GM03348 (cell line): ENCODE measurements at regions not wholly inside any gene's neighbourhood (a gene's known extent, or its start where the extent isn't known, plus 50 kb on each side); places are given as distances from the start of the nearest gene placed in this dataset.

Source experiments
- DNase-seq: peaks from one replicate; pipeline ENCODE4 v3.0.0; 2012; ENCODE audit warnings: low spot score

DNA sequence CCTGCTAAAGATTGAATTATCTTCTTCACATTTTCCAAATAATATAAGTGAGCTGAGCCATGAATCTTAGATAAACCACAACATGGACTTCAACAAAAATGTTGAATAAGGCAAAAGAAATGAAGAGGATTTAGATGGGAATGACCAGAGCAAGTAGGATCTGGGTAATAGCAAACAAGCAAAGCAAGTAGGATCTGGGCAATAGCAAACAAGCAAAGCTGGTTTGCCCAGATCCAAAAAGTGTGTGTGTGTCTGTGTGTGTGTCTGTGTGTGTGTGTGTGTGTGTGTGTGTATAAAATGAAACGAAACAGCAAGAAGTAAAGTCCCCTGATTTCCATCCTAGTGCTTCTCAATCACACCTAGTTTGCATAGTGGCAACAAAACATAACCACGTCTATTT is 549.1 kb downstream of the RERGL start:
- no peak for DNase-seq

GRCh38 chr12:17528394-17528793 is 561.6 kb downstream of the RERGL start:
- no peak for DNase-seq

DNA sequence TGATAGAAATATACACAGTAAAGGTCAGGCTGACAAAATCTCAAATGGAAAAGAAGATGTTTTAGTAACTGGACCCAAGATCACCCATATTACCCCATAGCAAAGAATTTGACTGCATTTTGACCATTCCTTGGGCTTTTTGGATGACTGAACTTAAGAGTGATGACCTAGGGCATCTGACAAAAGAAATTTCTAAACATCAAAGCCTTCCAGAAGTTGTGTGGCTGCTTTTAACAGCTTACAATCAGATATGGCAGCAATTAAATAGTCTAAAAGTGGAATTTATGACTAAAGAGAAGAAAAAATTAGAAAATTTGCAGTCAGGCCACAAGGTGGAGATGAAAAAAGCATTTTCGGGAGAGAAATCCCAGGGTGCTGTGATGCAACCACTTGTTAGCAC is 563.0 kb downstream of the RERGL start:
- no peak for DNase-seq

GRCh38 chr12:17511369-17511768 is 578.6 kb downstream of the RERGL start:
- no peak for DNase-seq

DNA sequence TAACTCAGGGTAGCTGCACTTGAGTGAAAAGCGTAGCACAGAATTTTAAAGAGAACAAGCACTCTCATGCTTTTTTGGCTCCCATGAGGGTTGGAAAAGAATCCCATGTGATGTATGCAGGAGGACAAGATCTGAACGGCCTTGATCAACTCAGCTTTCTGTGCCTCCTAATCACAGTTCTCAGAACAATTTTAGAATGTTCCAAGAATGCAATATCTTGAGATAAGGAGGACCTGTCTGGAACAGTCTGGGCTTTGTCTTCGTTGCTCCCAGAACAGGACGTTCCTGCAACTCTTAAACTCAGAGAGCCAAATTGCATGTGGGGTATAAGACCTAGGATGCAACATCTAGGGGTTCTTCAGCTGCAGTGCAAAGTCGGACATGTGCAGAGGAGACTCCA is 582.7 kb downstream of the RERGL start:
- no peak for DNase-seq

GRCh38 chr12:17503742-17504141 is 586.3 kb downstream of the RERGL start:
- no peak for DNase-seq

- no peak for DNase-seq
These were observed 600.5 kb downstream of the RERGL start for GRCh38 chr12:17489452-17489851.

GRCh38 chr12:17478908-17479673 is 610.9 kb downstream of the RERGL start:
- DNase-seq: peak; percentile 1

GRCh38 chr12:17470460-17470859 is 619.5 kb downstream of the RERGL start:
- no peak for DNase-seq

- no peak for DNase-seq
These were observed 630.8 kb downstream of the RERGL start for GRCh38 chr12:17459214-17459613.

DNA sequence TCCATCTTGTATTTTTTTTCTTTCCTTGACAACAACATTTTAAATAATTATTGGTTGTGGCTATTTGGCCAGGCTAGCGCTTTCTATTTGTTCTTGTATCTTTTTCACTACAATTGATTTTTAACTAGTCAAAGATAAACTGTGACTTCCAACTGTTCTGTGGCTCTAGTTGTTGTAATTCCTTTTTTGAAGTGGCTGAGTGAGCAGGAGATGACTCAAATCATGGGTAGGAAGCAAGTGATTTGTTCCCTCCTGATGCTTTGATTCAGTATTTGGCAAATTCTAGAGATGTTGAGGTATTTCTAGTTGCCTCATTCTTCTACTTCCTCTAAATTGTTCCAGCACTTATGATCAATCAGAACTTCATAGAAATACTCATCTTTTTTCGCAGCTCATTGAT is 633.5 kb downstream of the RERGL start:
- DNase-seq: no peak

DNA sequence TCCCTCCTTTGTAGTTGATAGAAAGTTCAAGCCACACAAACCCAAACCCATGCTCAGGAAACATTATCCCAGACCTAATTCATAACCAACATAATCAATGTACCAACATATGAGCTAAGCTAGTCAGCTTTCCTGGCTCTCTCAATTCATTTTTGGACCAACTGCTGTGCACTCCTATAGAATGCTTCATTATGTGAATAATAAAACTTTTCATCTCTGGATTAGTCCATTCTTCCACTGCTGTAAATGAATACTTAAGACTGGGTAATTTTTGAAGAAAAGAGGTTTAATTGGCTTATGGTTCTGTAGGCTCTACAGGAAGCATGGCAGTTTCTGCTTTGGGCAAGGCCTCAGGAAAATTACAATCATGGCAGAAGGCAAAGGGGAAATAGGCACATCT is 651.9 kb downstream of the RERGL start:
- no peak for DNase-seq

DNA sequence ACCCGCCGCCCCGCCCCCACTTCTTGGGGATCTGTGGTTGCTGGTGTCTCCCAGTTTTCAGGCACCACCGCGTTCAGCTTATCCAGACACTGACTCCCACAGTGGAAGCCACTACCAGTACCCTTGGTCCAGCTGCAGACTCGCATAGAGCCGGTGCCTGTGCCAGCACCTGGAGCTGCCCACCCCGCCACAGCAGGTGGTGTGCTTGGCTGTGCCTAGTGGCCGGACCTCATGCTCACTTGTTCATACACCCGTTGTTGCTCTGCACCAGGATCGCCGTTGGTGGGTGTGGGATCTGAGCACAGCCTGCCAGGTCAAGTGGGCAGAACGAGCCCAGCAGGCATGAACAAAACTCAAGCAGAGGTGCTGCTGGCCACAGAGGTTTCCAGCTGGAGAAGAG is 673.2 kb downstream of the RERGL start:
- DNase-seq: no peak

- no peak for DNase-seq
These were observed 675.4 kb downstream of the RERGL start for GRCh38 chr12:17414596-17414995.

- DNase-seq: no peak
These were observed 678.3 kb downstream of the RERGL start for GRCh38 chr12:17411662-17412061.

GRCh38 chr12:17388679-17389078 is 701.3 kb downstream of the RERGL start:
- DNase-seq: no peak

DNA sequence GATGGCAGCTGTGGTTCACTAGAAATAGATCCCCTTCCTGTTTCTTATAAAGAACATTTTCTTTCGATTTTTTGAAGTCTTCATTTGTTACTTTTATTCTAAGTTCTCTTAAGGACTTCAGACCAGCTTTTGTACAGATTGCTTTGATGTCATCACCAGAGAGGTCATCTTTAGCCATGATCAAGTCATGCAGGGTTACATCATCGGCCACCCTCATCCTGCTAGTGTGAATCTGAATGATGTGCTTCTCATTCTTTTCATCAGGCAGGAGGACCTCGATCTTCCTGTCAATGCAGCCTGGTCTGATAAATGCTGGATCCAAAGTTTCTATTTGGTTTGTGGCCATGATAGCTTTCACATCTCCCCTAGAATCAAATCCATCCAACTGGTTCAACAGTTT is 706.7 kb downstream of the RERGL start:
- no peak for DNase-seq

- DNase-seq: no peak
These were observed 708.8 kb downstream of the RERGL start for GRCh38 chr12:17381211-17381610.

- no peak for DNase-seq
These were observed 717.5 kb downstream of the RERGL start for GRCh38 chr12:17372508-17372907.

- DNase-seq: no peak
These were observed 718.3 kb downstream of the RERGL start for GRCh38 chr12:17371491-17372215.

- no peak for DNase-seq
These were observed 719.4 kb downstream of the RERGL start for GRCh38 chr12:17370621-17371020.

- no peak for DNase-seq
These were observed 720.4 kb downstream of the RERGL start for GRCh38 chr12:17369556-17369955.

GRCh38 chr12:17361224-17361623 is 728.8 kb downstream of the RERGL start:
- no peak for DNase-seq

GRCh38 chr12:17358835-17359234 is 731.2 kb downstream of the RERGL start:
- DNase-seq: no peak
